ENCODE measurements at regions not wholly inside any gene's neighbourhood (a gene's known extent, or its start where the extent isn't known, plus 50 kb on each side); places are given as distances from the start of the nearest gene placed in this dataset.

GRCh38 chr4:28890949-28891775 is 1829.0 kb upstream of the PCDH7 start:
- no peak overlapping the region for H3K4me3 ChIP-seq (ENCODE audit: low read depth, low read length)
- ChIA-PET CTCF (no interaction called here), POLR2A (no interaction called here)
- no peak for TF ChIP-seq CTCF (IDR thresholded peaks at IDR 0.05; ENCODE audit: insufficient read depth, low read length, missing control alignments)
- no peak for DNase-seq (ENCODE audit: low read depth, low spot score)

- H3K4me3 ChIP-seq (ENCODE audit: low read depth, low read length) = no peak overlapping the region
- TF ChIP-seq CTCF (IDR thresholded peaks at IDR 0.05; ENCODE audit: insufficient read depth, low read length, missing control alignments) = no peak
- CTCF ChIA-PET = no interaction called here
- no peak for DNase-seq (ENCODE audit: low read depth, low spot score)
- POLR2A ChIA-PET = no interaction called here
Measured at GRCh38 chr4:28913466-28913865, 1806.7 kb upstream of the PCDH7 start.

GRCh38 chr4:28916585-28916984 is 1803.6 kb upstream of the PCDH7 start:
- DNase-seq (ENCODE audit: low read depth, low spot score) = no peak
- CTCF ChIA-PET = no interaction called here
- H3K4me3 ChIP-seq (ENCODE audit: low read depth, low read length) = no peak overlapping the region
- POLR2A ChIA-PET = no interaction called here
- TF ChIP-seq CTCF (IDR thresholded peaks at IDR 0.05; ENCODE audit: insufficient read depth, low read length, missing control alignments) = no peak

GRCh38 chr4:28918871-28919270 is 1801.3 kb upstream of the PCDH7 start:
- no peak overlapping the region for H3K4me3 ChIP-seq (ENCODE audit: low read depth, low read length)
- ChIA-PET CTCF (no interaction called here), POLR2A (no interaction called here)
- DNase-seq (ENCODE audit: low read depth, low spot score) = no peak
- TF ChIP-seq CTCF (IDR thresholded peaks at IDR 0.05; ENCODE audit: insufficient read depth, low read length, missing control alignments) = no peak

GRCh38 chr4:28921886-28922285 is 1798.3 kb upstream of the PCDH7 start:
- no peak for TF ChIP-seq CTCF (IDR thresholded peaks at IDR 0.05; ENCODE audit: insufficient read depth, low read length, missing control alignments)
- POLR2A ChIA-PET = no interaction called here
- no peak overlapping the region for H3K4me3 ChIP-seq (ENCODE audit: low read depth, low read length)
- CTCF ChIA-PET = no interaction called here
- DNase-seq (ENCODE audit: low read depth, low spot score) = no peak

- no peak overlapping the region for H3K4me3 ChIP-seq (ENCODE audit: low read depth, low read length)
- no peak for TF ChIP-seq CTCF (IDR thresholded peaks at IDR 0.05; ENCODE audit: insufficient read depth, low read length, missing control alignments)
- DNase-seq (ENCODE audit: low read depth, low spot score) = no peak
- POLR2A ChIA-PET = no interaction called here
- CTCF ChIA-PET = no interaction called here
Measured at GRCh38 chr4:28926156-28926555, 1794.0 kb upstream of the PCDH7 start.
